Osteoblast (primary cell): ENCODE measurements at regions not wholly inside any gene's neighbourhood (a gene's known extent, or its start where the extent isn't known, plus 50 kb on each side); places are given as distances from the start of the nearest gene placed in this dataset.

Experiments
- DNase-seq: peaks from one replicate; pipeline ENCODE4 v3.0.0; 2011; ENCODE audit warnings: low spot score, mixed read lengths; ENCODE audit not compliant: insufficient read length; ENCODE audit errors: missing footprints
- H2AFZ ChIP-seq: 2 replicates; pipeline ENCODE4 v1.6.0; 2011; ENCODE audit warnings: mild to moderate bottlenecking, low read length
- H3K27ac ChIP-seq: 2 replicates; pipeline ENCODE4 v1.5.1; 2011; ENCODE audit warnings: mild to moderate bottlenecking, low read depth, low read length, moderate library complexity
- H3K27me3 ChIP-seq: 2 replicates; pipeline ENCODE4 v1.6.0; 2012; ENCODE audit warnings: mild to moderate bottlenecking, control low read depth, inconsistent platforms, low read length, moderate library complexity; ENCODE audit not compliant: insufficient read depth
- H3K36me3 ChIP-seq: 2 replicates; pipeline ENCODE4 v1.5.1; 2011; ENCODE audit warnings: mild to moderate bottlenecking, low read length, control low read depth, moderate library complexity; ENCODE audit not compliant: insufficient read depth
- H3K4me1 ChIP-seq: 2 replicates; pipeline ENCODE4 v1.5.1; 2011; ENCODE audit warnings: mild to moderate bottlenecking, low read length, control low read depth, moderate library complexity; ENCODE audit not compliant: insufficient read depth
- H3K4me2 ChIP-seq: 2 replicates; pipeline ENCODE4 v1.6.0; 2011; ENCODE audit warnings: mild to moderate bottlenecking, low read length; ENCODE audit not compliant: insufficient read depth
- H3K4me3 ChIP-seq: fragments of 200-600 bp; sonication (generic); 3 replicates; pipeline ENCODE4 v1.5.1; 2012; ENCODE audit warnings: mild to moderate bottlenecking, low read length, inconsistent platforms; ENCODE audit not compliant: insufficient read depth
- H3K79me2 ChIP-seq: 2 replicates; pipeline ENCODE4 v1.6.0; 2012; ENCODE audit warnings: mild to moderate bottlenecking, low read length, control low read depth, inconsistent platforms; ENCODE audit not compliant: insufficient read depth
- H3K9me3 ChIP-seq: 2 replicates; pipeline ENCODE4 v1.5.1; 2011; ENCODE audit warnings: low read depth, low read length, control low read depth
- H4K20me1 ChIP-seq: 2 replicates; pipeline ENCODE4 v1.6.0; 2012; ENCODE audit warnings: mild to moderate bottlenecking, low read length, control low read depth; ENCODE audit not compliant: insufficient read depth
- TF ChIP-seq, protein P1 (sequence below): IDR thresholded peaks from 2 replicates; pipeline ENCODE4 v1.5.1; 2011; ENCODE audit warnings: mild to moderate bottlenecking, low read depth, low read length, moderate library complexity; ENCODE audit errors: extremely low read depth

DNA sequence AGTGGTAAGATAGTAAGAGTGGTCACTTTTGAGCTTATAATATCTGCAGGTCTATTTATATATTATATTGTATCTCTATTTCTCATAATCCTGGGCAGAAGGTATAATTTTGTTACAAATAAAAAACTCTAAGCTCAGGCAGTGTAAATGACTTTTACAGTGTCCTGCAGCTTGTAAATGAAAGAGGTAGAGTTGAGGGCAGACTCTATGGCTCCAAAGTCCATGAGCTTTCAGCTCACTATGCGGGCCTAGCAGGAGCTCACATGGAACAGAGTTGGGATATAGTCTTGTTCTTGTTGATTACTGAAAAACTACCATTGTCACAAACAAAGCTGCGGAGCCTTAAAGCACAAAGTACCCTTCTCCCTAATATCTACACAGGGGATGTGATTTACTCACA lies 361.4 kb downstream of the LNPK start:
- TF ChIP-seq, protein P1, sequence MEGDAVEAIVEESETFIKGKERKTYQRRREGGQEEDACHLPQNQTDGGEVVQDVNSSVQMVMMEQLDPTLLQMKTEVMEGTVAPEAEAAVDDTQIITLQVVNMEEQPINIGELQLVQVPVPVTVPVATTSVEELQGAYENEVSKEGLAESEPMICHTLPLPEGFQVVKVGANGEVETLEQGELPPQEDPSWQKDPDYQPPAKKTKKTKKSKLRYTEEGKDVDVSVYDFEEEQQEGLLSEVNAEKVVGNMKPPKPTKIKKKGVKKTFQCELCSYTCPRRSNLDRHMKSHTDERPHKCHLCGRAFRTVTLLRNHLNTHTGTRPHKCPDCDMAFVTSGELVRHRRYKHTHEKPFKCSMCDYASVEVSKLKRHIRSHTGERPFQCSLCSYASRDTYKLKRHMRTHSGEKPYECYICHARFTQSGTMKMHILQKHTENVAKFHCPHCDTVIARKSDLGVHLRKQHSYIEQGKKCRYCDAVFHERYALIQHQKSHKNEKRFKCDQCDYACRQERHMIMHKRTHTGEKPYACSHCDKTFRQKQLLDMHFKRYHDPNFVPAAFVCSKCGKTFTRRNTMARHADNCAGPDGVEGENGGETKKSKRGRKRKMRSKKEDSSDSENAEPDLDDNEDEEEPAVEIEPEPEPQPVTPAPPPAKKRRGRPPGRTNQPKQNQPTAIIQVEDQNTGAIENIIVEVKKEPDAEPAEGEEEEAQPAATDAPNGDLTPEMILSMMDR = no peak
- no peak overlapping the region for H3K4me3 ChIP-seq
- no peaks in the 10 kb centered on the region for H3K9me3 ChIP-seq
- no peaks in the 10 kb centered on the region for H3K36me3 ChIP-seq
- H3K79me2 ChIP-seq = no peaks in the 10 kb centered on the region
- H3K27ac ChIP-seq = no peak overlapping the region
- no peak overlapping the region for H2AFZ ChIP-seq
- H4K20me1 ChIP-seq = no peaks in the 10 kb centered on the region
- H3K27me3 ChIP-seq = no peaks in the 10 kb centered on the region
- DNase-seq = no peak
- no peaks in the 10 kb centered on the region for H3K4me1 ChIP-seq
- no peak overlapping the region for H3K4me2 ChIP-seq

GRCh38 chr2:175633227-175633626 lies 368.8 kb downstream of the LNPK start:
- Histone ChIP-seq H3K27me3 (no peaks in the 10 kb centered on the region), H3K4me1 (no peaks in the 10 kb centered on the region), H4K20me1 (no peaks in the 10 kb centered on the region), H3K79me2 (no peaks in the 10 kb centered on the region), H2AFZ (no peak overlapping the region), H3K36me3 (no peaks in the 10 kb centered on the region), H3K4me2 (no peak overlapping the region), H3K27ac (no peak overlapping the region), H3K9me3 (no peaks in the 10 kb centered on the region), H3K4me3 (no peak overlapping the region)
- DNase-seq = no peak
- TF ChIP-seq, protein P1 = no peak

- no peaks in the 10 kb centered on the region for H3K9me3 ChIP-seq
- no peak overlapping the region for H2AFZ ChIP-seq
- H3K79me2 ChIP-seq = no peaks in the 10 kb centered on the region
- TF ChIP-seq, protein P1 = no peak
- H3K4me3 ChIP-seq = no peak overlapping the region
- no peaks in the 10 kb centered on the region for H3K36me3 ChIP-seq
- DNase-seq = no peak
- no peaks in the 10 kb centered on the region for H3K27me3 ChIP-seq
- no peak overlapping the region for H3K27ac ChIP-seq
- H3K4me2 ChIP-seq = no peak overlapping the region
- no peaks in the 10 kb centered on the region for H4K20me1 ChIP-seq
- no peaks in the 10 kb centered on the region for H3K4me1 ChIP-seq
Observed at GRCh38 chr2:175631245-175631623, 370.8 kb downstream of the LNPK start.

DNA sequence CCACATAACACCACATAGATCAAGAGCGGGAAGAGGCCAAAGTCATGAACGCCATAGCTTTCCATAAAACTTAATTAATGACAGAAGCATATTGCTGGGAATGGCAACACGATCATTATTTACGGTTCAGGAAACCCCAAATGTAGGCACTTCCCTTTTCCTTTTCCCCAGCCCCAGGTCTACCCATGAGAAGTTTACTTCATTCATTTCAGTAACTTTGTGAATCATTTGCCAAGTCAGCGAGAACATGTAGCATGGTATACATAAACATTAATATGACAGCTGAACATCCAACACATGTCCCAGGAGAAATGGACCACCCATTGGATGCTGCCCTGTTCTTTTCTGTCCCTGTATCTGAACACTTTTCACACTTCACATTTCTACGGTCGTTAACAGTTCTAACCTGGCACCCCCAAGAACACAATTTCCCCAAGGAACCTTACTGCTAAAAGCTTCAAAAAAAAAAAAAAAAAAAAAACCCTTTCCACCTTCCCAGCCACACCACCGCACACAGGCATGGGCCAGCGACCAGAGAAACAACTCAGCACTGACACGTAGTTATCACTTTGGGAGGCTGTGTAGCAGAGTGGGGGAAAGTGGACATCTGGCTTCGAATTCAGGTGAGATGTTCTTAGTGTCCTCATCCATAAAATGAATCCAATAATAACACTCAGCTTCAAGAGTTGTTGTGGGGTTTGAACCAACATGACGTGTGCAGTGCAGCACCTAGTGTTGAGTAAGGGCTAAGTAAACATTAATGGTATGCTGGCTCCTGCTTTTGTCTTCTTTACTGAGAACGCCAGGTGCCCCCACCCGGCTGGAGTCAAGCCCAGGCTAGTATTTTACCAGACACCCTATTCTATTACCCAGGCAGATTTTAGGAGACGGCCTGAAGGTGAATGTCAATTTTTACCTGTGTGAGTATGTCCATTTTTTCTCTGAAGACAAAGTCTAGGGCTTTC lies 371.5 kb downstream of the LNPK start:
- Histone ChIP-seq H3K9me3 (no peaks in the 10 kb centered on the region), H3K4me3 (no peak overlapping the region), H4K20me1 (no peaks in the 10 kb centered on the region), H3K27ac (no peak overlapping the region), H3K79me2 (no peaks in the 10 kb centered on the region), H3K4me1 (no peaks in the 10 kb centered on the region), H2AFZ (no peak overlapping the region), H3K27me3 (no peaks in the 10 kb centered on the region), H3K36me3 (no peaks in the 10 kb centered on the region), H3K4me2 (no peak overlapping the region)
- TF ChIP-seq, protein P1 = no peak
- no peak for DNase-seq
